GM21825 (cell line): ENCODE measurements at regions not wholly inside any gene's neighbourhood (a gene's known extent, or its start where the extent isn't known, plus 50 kb on each side); places are given as distances from the start of the nearest gene placed in this dataset.
"Not testable (repeated sequence)": the region's sequence is repeated elsewhere in the genome, so short reads cannot be mapped to it uniquely, and the experiment has no call there.

Experiments used
- ATAC-seq: cut with Tn5 transposase; IDR thresholded peaks from one replicate; pipeline ENCODE4 v1.9.1; 2021; ENCODE audit warnings: mild to moderate bottlenecking, moderate library complexity; ENCODE audit not compliant: unreplicated experiment

- ATAC-seq = no peak
Measured at GRCh38 chr4:19539201-19539600, 712.5 kb upstream of the SLIT2 start.

- ATAC-seq = no peak
Measured at GRCh38 chr4:19534159-19534558, 717.5 kb upstream of the SLIT2 start.

DNA sequence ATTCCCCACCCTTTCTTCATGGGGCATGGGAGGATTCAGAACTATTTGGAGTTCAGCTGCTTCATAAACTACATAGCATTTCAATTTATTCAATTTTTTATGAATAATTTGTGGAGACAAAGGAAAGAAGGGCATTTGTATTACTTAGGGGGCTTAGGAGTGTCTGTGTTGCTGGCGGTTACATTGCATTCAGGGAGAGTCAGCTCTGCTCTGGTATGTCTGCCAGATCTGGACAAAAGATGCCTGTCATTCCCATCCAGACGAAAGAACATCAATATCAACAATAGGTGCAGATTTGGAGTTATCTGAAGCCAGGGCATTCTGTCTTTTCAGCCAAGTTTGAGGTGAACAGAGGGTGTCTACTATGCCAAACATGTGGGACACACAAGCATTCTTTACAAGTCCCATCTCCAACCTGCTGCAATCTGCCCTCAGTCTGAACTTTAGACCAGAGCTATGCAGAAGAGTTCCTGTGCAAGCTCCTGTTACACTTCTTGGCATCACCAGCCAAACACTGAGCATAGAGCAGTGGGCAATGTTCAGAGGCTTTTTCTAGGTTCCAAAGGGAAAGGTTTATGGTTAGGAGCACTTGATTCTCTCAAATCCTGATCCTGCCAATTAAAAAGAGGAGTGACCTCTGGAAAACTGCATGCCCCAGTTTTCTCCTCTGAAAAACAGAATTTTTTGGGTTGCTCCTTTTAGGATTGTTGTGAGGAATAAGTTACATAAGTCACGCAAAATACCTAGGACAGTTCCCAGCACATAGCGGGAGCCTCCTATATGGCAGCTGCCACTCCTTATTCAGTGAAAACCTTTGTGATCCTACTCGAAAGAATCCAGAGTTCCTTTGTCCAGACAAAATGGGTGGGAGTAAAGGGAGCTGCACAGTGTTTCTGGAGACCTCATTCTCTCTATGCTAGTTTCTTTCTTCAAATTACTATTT lies 719.5 kb upstream of the SLIT2 start:
- ATAC-seq = no peak

DNA sequence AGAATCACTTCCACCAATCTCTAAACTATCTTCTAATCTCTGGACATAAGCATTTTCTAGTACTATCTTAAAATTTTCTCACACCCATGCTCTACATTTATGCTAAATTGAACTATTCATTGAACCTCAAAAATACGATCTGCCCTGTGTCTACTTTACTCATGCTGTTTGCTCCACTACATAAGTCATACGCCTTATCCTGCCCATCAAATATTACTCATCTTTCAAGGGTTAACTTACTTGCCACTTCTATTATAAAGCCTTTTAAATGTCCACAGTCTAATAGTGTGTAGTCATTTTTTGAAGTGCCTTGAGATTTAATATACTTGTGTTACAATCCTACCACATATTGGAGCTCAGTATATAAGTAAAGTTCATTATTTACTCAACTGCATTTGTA lies 727.7 kb upstream of the SLIT2 start:
- no peak for ATAC-seq

GRCh38 chr4:19522966-19523365 lies 728.7 kb upstream of the SLIT2 start:
- no peak for ATAC-seq

- no peak for ATAC-seq
Measured at GRCh38 chr4:19520939-19521520, 730.7 kb upstream of the SLIT2 start.

DNA sequence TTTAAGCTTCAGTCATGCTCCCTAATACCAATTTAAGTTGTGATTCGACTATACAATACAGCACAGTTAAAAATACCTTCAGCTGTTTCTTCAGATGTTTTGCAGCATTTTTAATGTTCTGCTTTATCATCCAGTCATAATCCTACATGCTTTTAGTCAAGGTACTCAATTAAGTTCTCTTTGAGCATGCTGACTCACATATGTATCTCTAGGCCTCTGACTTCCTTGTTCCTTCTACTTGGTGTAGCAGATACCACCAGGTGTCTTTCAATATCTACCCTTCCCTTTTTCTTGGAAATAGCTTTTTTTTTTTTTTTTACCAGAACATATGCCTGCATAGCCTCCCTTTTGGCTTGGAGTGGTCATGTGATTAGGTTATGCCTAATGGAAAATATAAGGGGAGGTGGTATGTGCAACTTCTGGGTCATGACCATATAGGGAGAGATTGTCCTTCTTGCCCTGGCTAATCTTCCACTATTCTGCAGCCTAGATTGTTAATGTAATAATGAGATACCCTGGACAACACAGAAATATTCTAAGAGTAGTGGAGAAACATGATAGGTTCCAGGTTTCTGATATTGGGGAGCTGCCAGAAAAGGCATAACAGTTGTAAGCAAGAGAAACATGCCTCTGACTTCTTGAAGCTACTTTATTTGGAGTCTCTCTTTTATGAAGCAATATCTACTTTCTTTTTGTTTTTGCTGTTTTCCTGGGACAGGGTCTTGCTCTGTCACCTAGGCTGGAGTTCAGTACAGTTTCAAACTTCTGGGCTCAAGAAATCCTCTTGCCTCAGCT lies 737.2 kb upstream of the SLIT2 start:
- ATAC-seq = no peak

- no peak for ATAC-seq
Measured at GRCh38 chr4:19512086-19512485, 739.6 kb upstream of the SLIT2 start.

- ATAC-seq = no peak
Measured at GRCh38 chr4:19510993-19511392, 740.7 kb upstream of the SLIT2 start.

GRCh38 chr4:19508442-19508841 lies 743.3 kb upstream of the SLIT2 start:
- no peak for ATAC-seq

GRCh38 chr4:19497705-19498104 lies 754.0 kb upstream of the SLIT2 start:
- no peak for ATAC-seq

GRCh38 chr4:19496756-19497155 lies 754.9 kb upstream of the SLIT2 start:
- ATAC-seq = no peak

DNA sequence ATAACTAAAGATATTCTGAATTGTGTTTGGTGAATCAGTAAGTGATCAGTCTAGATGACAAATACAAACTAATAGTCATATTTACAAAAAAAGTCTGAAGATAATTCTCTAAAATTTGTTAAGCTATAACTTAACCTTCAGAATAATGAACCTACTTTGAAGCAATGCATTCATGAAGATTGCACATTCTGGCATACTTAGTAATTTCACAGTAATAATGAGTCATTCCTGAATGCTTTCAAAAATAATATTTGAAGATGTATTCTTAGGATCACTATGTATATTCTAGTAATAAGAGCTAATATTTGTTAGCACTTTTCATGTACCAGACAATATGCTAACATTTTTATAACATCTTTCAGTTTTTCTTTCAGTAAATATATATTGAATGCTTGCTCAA lies 756.7 kb upstream of the SLIT2 start:
- ATAC-seq = no peak

- no peak for ATAC-seq
Measured at GRCh38 chr4:19492606-19493005, 759.1 kb upstream of the SLIT2 start.

- ATAC-seq = no peak
Measured at GRCh38 chr4:19486400-19486799, 765.3 kb upstream of the SLIT2 start.

DNA sequence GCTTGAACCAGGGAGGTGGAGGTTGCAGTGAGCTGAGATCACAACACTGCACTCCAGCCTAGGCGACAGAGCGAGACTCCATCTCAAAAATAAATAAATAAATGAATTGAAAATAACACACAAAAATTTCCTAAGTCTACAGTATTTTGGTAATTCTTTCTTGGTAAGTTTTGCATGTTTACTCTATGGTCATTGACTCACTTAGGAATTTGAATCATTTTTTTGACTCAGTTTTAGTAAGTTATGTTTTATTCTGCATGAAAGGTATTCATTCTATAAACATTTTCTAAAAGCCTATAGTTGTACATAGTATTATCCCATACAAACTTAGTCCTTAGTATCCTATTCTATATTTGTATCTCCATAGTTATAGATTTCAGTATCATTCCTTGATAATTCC lies 772.9 kb upstream of the SLIT2 start:
- no peak for ATAC-seq

DNA sequence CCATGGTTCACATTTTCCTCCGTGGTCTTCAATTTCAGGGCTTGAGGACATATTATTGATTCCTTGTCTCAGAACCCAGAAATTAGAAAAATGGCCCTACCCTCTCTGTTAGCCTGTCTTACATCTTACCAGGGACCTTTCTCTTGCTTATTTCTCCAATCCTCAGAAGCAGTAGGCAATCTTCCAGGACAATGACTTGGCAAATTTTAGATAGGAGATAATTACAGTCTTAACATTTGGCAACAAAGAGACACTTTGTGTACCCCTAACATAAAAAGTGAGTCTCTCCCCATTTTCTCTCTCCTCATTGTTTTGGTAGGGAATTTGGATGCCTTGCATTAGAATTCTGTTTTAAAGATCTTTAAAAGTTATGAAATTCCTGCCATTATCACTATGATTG lies 778.1 kb upstream of the SLIT2 start:
- ATAC-seq = no peak

GRCh38 chr4:19472666-19473065 lies 779.0 kb upstream of the SLIT2 start:
- ATAC-seq = no peak

- ATAC-seq = not testable (repeated sequence)
Measured at GRCh38 chr4:19470001-19470400, 781.7 kb upstream of the SLIT2 start.

DNA sequence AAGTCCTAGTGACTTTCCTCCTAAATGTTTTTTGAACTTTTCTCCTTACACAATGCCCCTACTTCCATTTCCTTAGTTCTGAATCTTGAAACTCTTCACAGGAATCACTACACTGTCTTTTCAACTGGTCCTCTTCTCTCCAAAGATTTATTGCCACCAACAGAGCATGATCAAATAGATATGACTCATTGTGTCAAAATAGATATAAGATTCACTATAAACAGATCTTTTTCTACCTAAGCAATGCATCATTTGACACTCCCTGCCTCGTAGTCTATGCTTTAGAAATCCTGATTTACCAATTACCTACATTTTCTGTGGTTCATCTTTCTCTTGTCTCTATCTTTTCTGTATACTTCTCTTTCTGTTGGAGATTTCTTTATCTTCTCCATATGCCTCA lies 789.6 kb upstream of the SLIT2 start:
- ATAC-seq = no peak

DNA sequence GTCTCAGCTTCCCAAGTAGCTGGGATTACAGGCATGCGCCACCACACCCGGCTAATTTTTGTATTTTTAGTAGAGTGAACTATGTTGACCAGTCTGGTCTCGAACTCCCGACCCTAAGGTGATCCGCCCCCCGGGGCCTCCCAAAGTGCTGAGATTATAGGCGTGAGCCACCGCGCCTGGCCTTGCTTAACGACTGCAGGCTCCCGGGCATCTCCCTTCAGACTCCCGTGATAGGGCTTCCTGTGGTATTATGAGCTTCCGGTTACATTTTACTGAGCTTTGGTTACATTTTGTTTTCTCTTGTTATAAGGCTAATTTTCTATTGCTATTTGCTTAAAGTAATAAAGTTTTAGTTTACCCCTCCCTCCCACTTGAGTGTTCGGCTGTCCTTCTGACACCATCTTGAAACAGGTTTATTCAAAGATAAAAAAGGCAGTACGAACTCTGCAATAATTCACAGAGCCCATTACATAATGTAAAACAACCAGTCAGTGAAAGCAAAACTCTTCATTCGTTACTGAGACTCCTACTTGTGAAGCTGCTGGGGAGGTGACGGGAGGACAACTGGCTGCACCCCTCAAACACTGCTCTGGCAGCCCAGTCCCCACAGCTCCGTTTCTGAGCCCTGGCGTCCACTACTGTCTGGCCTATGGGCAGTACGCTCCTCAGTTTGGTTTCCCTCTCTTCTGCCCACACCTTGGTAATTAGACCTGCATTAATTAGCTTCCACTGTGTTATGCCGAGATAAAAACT lies 795.7 kb upstream of the SLIT2 start:
- ATAC-seq = no peak
